Esophagus squamous epithelium (tissue), 4 donors: ENCODE measurements at regions not wholly inside any gene's neighbourhood (a gene's known extent, or its start where the extent isn't known, plus 50 kb on each side); places are given as distances from the start of the nearest gene placed in this dataset.

Experiments
- CTCF ChIP-seq, 6 experiments: fragments of 450-650 bp in 4 of 6; fragments of 200-600 bp in 2 of 6; sonication (generic) in 2 of 6; IDR thresholded peaks; one replicate each; pipeline ENCODE4 v1.5.1; 2016 to 2019; ENCODE audit warnings: antibody characterized with exemption in 6 of 6, mild to moderate bottlenecking in 4 of 6, moderate library complexity in 4 of 6
- POLR2A ChIP-seq, 4 donors: fragments of 450-650 bp; IDR thresholded peaks; one replicate each; pipeline ENCODE4 v1.6.1; 2017; ENCODE audit warnings: antibody characterized with exemption in 4 of 4, mild to moderate bottlenecking in 4 of 4, moderate library complexity in 3 of 4

DNA sequence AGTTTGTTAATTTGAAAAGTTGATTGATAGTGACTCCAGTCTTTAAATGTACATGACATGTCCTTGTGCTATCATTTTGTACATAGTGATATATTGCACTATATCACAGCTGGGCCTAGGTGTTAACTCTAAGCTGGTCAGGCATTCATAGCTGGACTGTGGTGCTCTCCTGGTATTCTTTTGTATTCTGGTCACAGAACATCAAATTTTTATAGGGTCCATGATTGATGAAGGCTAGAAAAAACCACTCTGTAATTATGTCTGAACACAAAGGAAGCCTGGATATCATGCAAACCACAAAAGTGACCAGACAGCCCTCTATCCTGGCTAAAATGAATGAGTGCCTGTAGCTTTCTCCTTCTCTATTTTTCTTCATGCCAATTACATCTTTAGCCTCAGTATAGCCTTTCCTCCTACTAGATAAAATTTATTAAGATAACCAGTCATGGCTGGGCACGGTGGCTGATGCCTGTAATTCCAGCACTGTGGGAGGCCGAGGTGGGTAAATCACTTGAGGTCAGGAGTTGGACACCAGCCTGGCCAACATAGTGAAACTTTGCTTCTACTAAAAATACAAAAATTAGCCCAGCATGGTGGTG is 134.9 kb upstream of the B3GALT2 start:
- TF ChIP-seq CTCF (IDR thresholded peaks at IDR 0.05) (no peak), POLR2A (IDR thresholded peaks at IDR 0.05) (no peak)
